ENCODE measurements at regions not wholly inside any gene's neighbourhood (a gene's known extent, or its start where the extent isn't known, plus 50 kb on each side); places are given as distances from the start of the nearest gene placed in this dataset.

- DNase-seq, result no peak
Observed at GRCh38 chr12:93314177-93314497, 63.6 kb upstream of the NUDT4 start.

GRCh38 chr12:93315385-93315906 is 62.3 kb upstream of the NUDT4 start:
- DNase-seq, result no peak

- no peak for DNase-seq
Observed at GRCh38 chr12:93315907-93316622, 61.7 kb upstream of the NUDT4 start.

- no peak for DNase-seq
Observed at GRCh38 chr12:93316623-93316971, 61.1 kb upstream of the NUDT4 start.

- no peak for DNase-seq
Observed at GRCh38 chr12:93317227-93317626, 60.5 kb upstream of the NUDT4 start.

GRCh38 chr12:93318720-93319522 is 58.8 kb upstream of the NUDT4 start:
- no peak for DNase-seq

- no peak for DNase-seq
Observed at GRCh38 chr12:93319523-93320050, 58.1 kb upstream of the NUDT4 start.

GRCh38 chr12:93322784-93323183 is 54.9 kb upstream of the NUDT4 start:
- DNase-seq, result no peak

- DNase-seq, result no peak
Observed at GRCh38 chr12:93323625-93324329, 53.9 kb upstream of the NUDT4 start.

GRCh38 chr12:93325855-93326254 is 51.9 kb upstream of the NUDT4 start:
- DNase-seq, result no peak

Measured in NCI-H524 treated with DMSO at 0.1 percent for 48 hours (cell line).